Liver (tissue), 8 donors: ENCODE measurements at regions not wholly inside any gene's neighbourhood (a gene's known extent, or its start where the extent isn't known, plus 50 kb on each side); places are given as distances from the start of the nearest gene placed in this dataset.

Source experiments
- DNase-seq: peaks from one replicate; pipeline ENCODE4 v3.0.0-alpha.2; 2017; ENCODE audit warnings: low spot score
- H3K27ac ChIP-seq, 2 donors: one replicate each; pipeline ENCODE4 v1.7.0; 2013; ENCODE audit warnings: inconsistent platforms in 2 of 2, low read length in 2 of 2, control low read depth in 1 of 2, low read depth in 1 of 2, mild to moderate bottlenecking in 1 of 2
- H3K27me3 ChIP-seq, 4 donors: one replicate each; pipeline versions ENCODE4 v1.6.1 to v1.7.0; 2013; ENCODE audit warnings: low read length in 3 of 4, inconsistent platforms in 1 of 4, mild to moderate bottlenecking in 1 of 4, moderate library complexity in 1 of 4; ENCODE audit not compliant: control insufficient read depth in 4 of 4, insufficient read depth in 4 of 4
- H3K36me3 ChIP-seq, 4 donors: one replicate each; pipeline versions ENCODE4 v1.6.1 to v1.7.0; 2013; ENCODE audit warnings: low read length in 3 of 4, mild to moderate bottlenecking in 3 of 4, low read depth in 1 of 4, moderate library complexity in 1 of 4; ENCODE audit not compliant: control insufficient read depth in 4 of 4, insufficient read depth in 3 of 4
- H3K4me1 ChIP-seq, 4 donors: one replicate each; pipeline versions ENCODE4 v1.6.1 to v1.7.0; 2013; ENCODE audit warnings: low read length in 3 of 4, mild to moderate bottlenecking in 3 of 4, moderate library complexity in 1 of 4; ENCODE audit not compliant: control insufficient read depth in 4 of 4, insufficient read depth in 4 of 4
- H3K4me3 ChIP-seq, 3 donors: one replicate each; pipeline versions ENCODE4 v1.6.1 to v1.7.0; 2013; ENCODE audit warnings: low read length in 3 of 3, control low read depth in 1 of 3, low read depth in 1 of 3, mild to moderate bottlenecking in 1 of 3
- H3K9ac ChIP-seq, 2 donors: one replicate each; pipeline ENCODE4 v1.7.0; 2013; ENCODE audit warnings: low read length in 2 of 2, mild to moderate bottlenecking in 2 of 2, moderate library complexity in 2 of 2, control low read depth in 1 of 2, low read depth in 1 of 2
- H3K9me3 ChIP-seq, 4 donors: one replicate each; pipeline versions ENCODE4 v1.6.1 to v1.7.0; 2013; ENCODE audit warnings: low read length in 3 of 4; ENCODE audit not compliant: control insufficient read depth in 4 of 4
- EGR1 ChIP-seq, 2 donors: IDR thresholded peaks; 2 replicates each; pipeline ENCODE4 v1.6.1; 2016 to 2018; ENCODE audit warnings: antibody characterized with exemption in 2 of 2, low read depth in 2 of 2
- FOXA1 ChIP-seq: IDR thresholded peaks from 2 replicates; pipeline ENCODE4 v1.6.1; 2016; ENCODE audit warnings: antibody characterized with exemption
- FOXA2 ChIP-seq: IDR thresholded peaks from 2 replicates; pipeline ENCODE4 v1.6.1; 2016; ENCODE audit warnings: antibody characterized with exemption
- GABPA ChIP-seq, 2 donors: IDR thresholded peaks in 1 of 2; conservative IDR thresholded peaks in 1 of 2; 2 replicates each; pipeline ENCODE4 v1.6.1; 2016; ENCODE audit warnings: antibody characterized with exemption in 2 of 2, mild to moderate bottlenecking in 1 of 2, moderate library complexity in 1 of 2
- HNF4A ChIP-seq, 2 donors: conservative IDR thresholded peaks; 2 replicates each; pipeline ENCODE4 v1.6.1; 2016; ENCODE audit warnings: antibody characterized with exemption in 2 of 2, mild to moderate bottlenecking in 2 of 2
- HNF4G ChIP-seq: IDR thresholded peaks from 2 replicates; pipeline ENCODE4 v1.6.1; 2016; ENCODE audit warnings: antibody characterized with exemption
- JUND ChIP-seq, 2 donors: IDR thresholded peaks; 2 replicates each; pipeline ENCODE4 v1.6.1; 2016; ENCODE audit warnings: antibody characterized with exemption in 2 of 2
- MAX ChIP-seq: IDR thresholded peaks from 2 replicates; pipeline ENCODE4 v1.6.1; 2016; ENCODE audit warnings: antibody characterized with exemption
- NR2F2 ChIP-seq: IDR thresholded peaks from 2 replicates; pipeline ENCODE4 v1.6.1; 2016; ENCODE audit warnings: antibody characterized with exemption
- RAD21 ChIP-seq, 2 donors: IDR thresholded peaks; 2 replicates each; pipeline ENCODE4 v1.6.1; 2016; ENCODE audit warnings: antibody characterized with exemption in 2 of 2, mild to moderate bottlenecking in 2 of 2
- REST ChIP-seq: IDR thresholded peaks from 2 replicates; pipeline ENCODE4 v1.6.1; 2016; ENCODE audit warnings: antibody characterized with exemption, mild to moderate bottlenecking
- RXRA ChIP-seq, 2 donors: IDR thresholded peaks; 2 replicates each; pipeline ENCODE4 v1.6.1; 2017 to 2018; ENCODE audit warnings: antibody characterized with exemption in 2 of 2, mild to moderate bottlenecking in 1 of 2
- SP1 ChIP-seq: IDR thresholded peaks from 2 replicates; pipeline ENCODE4 v1.6.1; 2018; ENCODE audit warnings: antibody characterized with exemption, mild to moderate bottlenecking
- TAF1 ChIP-seq: conservative IDR thresholded peaks from 2 replicates; pipeline ENCODE4 v1.6.1; 2016; ENCODE audit warnings: antibody characterized with exemption, mild to moderate bottlenecking
- YY1 ChIP-seq: IDR thresholded peaks from 2 replicates; pipeline ENCODE4 v1.6.1; 2016; ENCODE audit warnings: antibody characterized with exemption, mild to moderate bottlenecking
- WGBS: extraction: QIAGEN DNeasy Blood & Tissue Kit; methylation state at CpG from one replicate; pipeline ENCODE4 v1.1.7; 2013; 5-methylcytosine and 5-hydroxymethylcytosine counted together
- TF ChIP-seq, protein P1 (sequence below): fragments of 150-350 bp; IDR thresholded peaks from 2 replicates; pipeline ENCODE4 v1.5.1; 2017; ENCODE audit warnings: improper control_type of control experiment, low read depth, low read length; ENCODE audit not compliant: missing input control
- TF ChIP-seq, protein P2 (sequence below): IDR thresholded peaks from 2 replicates; pipeline ENCODE4 v1.6.1; 2016; ENCODE audit warnings: antibody characterized with exemption
- TF ChIP-seq, protein P3 (sequence below): IDR thresholded peaks from 2 replicates; pipeline ENCODE4 v1.6.1; 2016; ENCODE audit warnings: antibody characterized with exemption
- donor health status: healthy.
- donor health status: healthy.
- donor health status: healthy.
- donor health status: healthy.
- donor health status: healthy.

- TF ChIP-seq TAF1 (no peak), SP1 (no peak), RAD21 (IDR thresholded peaks at IDR 0.05) (no peak), JUND (IDR thresholded peaks at IDR 0.05) (no peak), MAX (no peak), REST (no peak), YY1 (no peak), RXRA (IDR thresholded peaks at IDR 0.05) (no peak), NR2F2 (no peak), GABPA (IDR thresholded peaks at IDR 0.05 in 1 of 2, conservative IDR thresholded peaks at IDR 0.05 in 1 of 2) (no peak), EGR1 (IDR thresholded peaks at IDR 0.05; ENCODE audit: low read depth in 2 of 2) (no peak), HNF4G (no peak), HNF4A (conservative IDR thresholded peaks at IDR 0.05) (no peak), FOXA2 (no peak), FOXA1 (no peak)
- TF ChIP-seq, protein P1, sequence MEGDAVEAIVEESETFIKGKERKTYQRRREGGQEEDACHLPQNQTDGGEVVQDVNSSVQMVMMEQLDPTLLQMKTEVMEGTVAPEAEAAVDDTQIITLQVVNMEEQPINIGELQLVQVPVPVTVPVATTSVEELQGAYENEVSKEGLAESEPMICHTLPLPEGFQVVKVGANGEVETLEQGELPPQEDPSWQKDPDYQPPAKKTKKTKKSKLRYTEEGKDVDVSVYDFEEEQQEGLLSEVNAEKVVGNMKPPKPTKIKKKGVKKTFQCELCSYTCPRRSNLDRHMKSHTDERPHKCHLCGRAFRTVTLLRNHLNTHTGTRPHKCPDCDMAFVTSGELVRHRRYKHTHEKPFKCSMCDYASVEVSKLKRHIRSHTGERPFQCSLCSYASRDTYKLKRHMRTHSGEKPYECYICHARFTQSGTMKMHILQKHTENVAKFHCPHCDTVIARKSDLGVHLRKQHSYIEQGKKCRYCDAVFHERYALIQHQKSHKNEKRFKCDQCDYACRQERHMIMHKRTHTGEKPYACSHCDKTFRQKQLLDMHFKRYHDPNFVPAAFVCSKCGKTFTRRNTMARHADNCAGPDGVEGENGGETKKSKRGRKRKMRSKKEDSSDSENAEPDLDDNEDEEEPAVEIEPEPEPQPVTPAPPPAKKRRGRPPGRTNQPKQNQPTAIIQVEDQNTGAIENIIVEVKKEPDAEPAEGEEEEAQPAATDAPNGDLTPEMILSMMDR: no peak
- TF ChIP-seq, protein P2, sequence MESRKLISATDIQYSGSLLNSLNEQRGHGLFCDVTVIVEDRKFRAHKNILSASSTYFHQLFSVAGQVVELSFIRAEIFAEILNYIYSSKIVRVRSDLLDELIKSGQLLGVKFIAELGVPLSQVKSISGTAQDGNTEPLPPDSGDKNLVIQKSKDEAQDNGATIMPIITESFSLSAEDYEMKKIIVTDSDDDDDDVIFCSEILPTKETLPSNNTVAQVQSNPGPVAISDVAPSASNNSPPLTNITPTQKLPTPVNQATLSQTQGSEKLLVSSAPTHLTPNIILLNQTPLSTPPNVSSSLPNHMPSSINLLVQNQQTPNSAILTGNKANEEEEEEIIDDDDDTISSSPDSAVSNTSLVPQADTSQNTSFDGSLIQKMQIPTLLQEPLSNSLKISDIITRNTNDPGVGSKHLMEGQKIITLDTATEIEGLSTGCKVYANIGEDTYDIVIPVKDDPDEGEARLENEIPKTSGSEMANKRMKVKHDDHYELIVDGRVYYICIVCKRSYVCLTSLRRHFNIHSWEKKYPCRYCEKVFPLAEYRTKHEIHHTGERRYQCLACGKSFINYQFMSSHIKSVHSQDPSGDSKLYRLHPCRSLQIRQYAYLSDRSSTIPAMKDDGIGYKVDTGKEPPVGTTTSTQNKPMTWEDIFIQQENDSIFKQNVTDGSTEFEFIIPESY: no peak
- TF ChIP-seq, protein P3, sequence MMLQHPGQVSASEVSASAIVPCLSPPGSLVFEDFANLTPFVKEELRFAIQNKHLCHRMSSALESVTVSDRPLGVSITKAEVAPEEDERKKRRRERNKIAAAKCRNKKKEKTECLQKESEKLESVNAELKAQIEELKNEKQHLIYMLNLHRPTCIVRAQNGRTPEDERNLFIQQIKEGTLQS: no peak
- Histone ChIP-seq H3K9me3 (no peaks in the 10 kb centered on the region), H3K36me3 (no peaks in the 10 kb centered on the region), H3K4me3 (no peak overlapping the region), H3K4me1 (no peaks in the 10 kb centered on the region), H3K9ac (no peak overlapping the region), H3K27ac (no peak overlapping the region), H3K27me3 (no peaks in the 10 kb centered on the region)
- no peak for DNase-seq
- 61% methylated on average over 6 of the region's 6 CpGs for WGBS
These were observed 70.8 kb upstream of the AKIRIN2 start for GRCh38 chr6:87772597-87773530.
